H1 (cell line): ENCODE measurements at regions not wholly inside any gene's neighbourhood (a gene's known extent, or its start where the extent isn't known, plus 50 kb on each side); places are given as distances from the start of the nearest gene placed in this dataset.

Experiments
- BCL11A ChIP-seq, 2 experiments: IDR thresholded peaks; one replicate each; pipeline ENCODE4 v1.6.1; 2011; ENCODE audit warnings: low read depth in 2 of 2, low read length in 2 of 2, mild to moderate bottlenecking in 2 of 2
- CBX5 ChIP-seq: fragments of 300-800, 300-1000 bp; sonication (generic); IDR thresholded peaks from 2 replicates; pipeline ENCODE4 v1.7.1; 2016; ENCODE audit warnings: antibody characterized with exemption, low read length, low read depth
- CHD2 ChIP-seq: IDR thresholded peaks from 2 replicates; pipeline ENCODE4 v1.6.1; 2012; ENCODE audit warnings: low read length, improper control_type of control experiment
- CREB1 ChIP-seq: IDR thresholded peaks from 2 replicates; pipeline ENCODE4 v1.6.1; 2012; ENCODE audit warnings: inconsistent platforms
- EP300 ChIP-seq, 2 experiments: IDR thresholded peaks; 1 replicate in 1 of 2; 2 replicates in 1 of 2; pipeline ENCODE4 v1.6.1; 2011 to 2012; ENCODE audit warnings: low read depth in 2 of 2, low read length in 2 of 2, mild to moderate bottlenecking in 2 of 2, borderline replicate concordance in 1 of 2, inconsistent platforms in 1 of 2, moderate library complexity in 1 of 2
- GABPA ChIP-seq: IDR thresholded peaks from 2 replicates; pipeline ENCODE4 v1.6.1; 2011; ENCODE audit warnings: mild to moderate bottlenecking, low read length, moderate library complexity, borderline replicate concordance; ENCODE audit not compliant: insufficient read depth
- HDAC2 ChIP-seq, 2 experiments: fragments of 300-600 bp in 1 of 2; sonication (generic) in 1 of 2; IDR thresholded peaks; 2 replicates each; pipeline ENCODE4 v1.6.1; 2011 to 2012; ENCODE audit warnings: low read depth in 2 of 2, low read length in 2 of 2, mild to moderate bottlenecking in 2 of 2, moderate library complexity in 2 of 2, borderline replicate concordance in 1 of 2, inconsistent platforms in 1 of 2
- JUN ChIP-seq: IDR thresholded peaks from 2 replicates; pipeline ENCODE4 v1.6.1; 2011; ENCODE audit warnings: low read depth, mild to moderate bottlenecking, improper control_type of control experiment, low read length
- JUND ChIP-seq: IDR thresholded peaks from 2 replicates; pipeline ENCODE4 v1.6.1; 2011; ENCODE audit warnings: mild to moderate bottlenecking, improper control_type of control experiment, low read length
- KDM4A ChIP-seq: IDR thresholded peaks from one replicate; pipeline ENCODE4 v1.7.1; 2012; ENCODE audit warnings: low read depth, mild to moderate bottlenecking, moderate library complexity, low read length, inconsistent platforms; ENCODE audit not compliant: severe bottlenecking
- NANOG ChIP-seq: IDR thresholded peaks from 2 replicates; pipeline ENCODE4 v1.6.1; 2011; ENCODE audit warnings: low read length, low read depth, mild to moderate bottlenecking, inconsistent platforms; ENCODE audit not compliant: insufficient read depth, poor library complexity, severe bottlenecking
- NRF1 ChIP-seq: IDR thresholded peaks from 2 replicates; pipeline ENCODE4 v1.6.1; 2011; ENCODE audit warnings: mild to moderate bottlenecking, low read depth, low read length, improper control_type of control experiment
- POLR2AphosphoS5 ChIP-seq: IDR thresholded peaks from 2 replicates; pipeline ENCODE4 v1.6.1; 2011; ENCODE audit warnings: low read depth, low read length
- POU5F1 ChIP-seq: IDR thresholded peaks from 2 replicates; pipeline ENCODE4 v1.6.1; 2011; ENCODE audit warnings: low read depth, mild to moderate bottlenecking, low read length, moderate library complexity
- RAD21 ChIP-seq, 2 experiments: IDR thresholded peaks in 1 of 2; conservative IDR thresholded peaks in 1 of 2; 2 replicates each; pipeline ENCODE4 v1.6.1; 2011; ENCODE audit warnings: low read depth in 2 of 2, low read length in 2 of 2, improper control_type of control experiment in 1 of 2, inconsistent platforms in 1 of 2, mild to moderate bottlenecking in 1 of 2, moderate library complexity in 1 of 2
- RNF2 ChIP-seq: fragments of 200-900, 300-1000 bp; sonication (generic); IDR thresholded peaks from 2 replicates; pipeline ENCODE4 v1.7.1; 2016; ENCODE audit warnings: borderline replicate concordance, low read depth, mild to moderate bottlenecking, antibody characterized with exemption, low read length; ENCODE audit not compliant: poor library complexity, severe bottlenecking; ENCODE audit errors: missing control alignments
- RXRA ChIP-seq: IDR thresholded peaks from 2 replicates; pipeline ENCODE4 v1.6.1; 2011; ENCODE audit warnings: low read depth, mild to moderate bottlenecking, low read length, moderate library complexity; ENCODE audit not compliant: insufficient read depth
- SP1 ChIP-seq: IDR thresholded peaks from 2 replicates; pipeline ENCODE4 v1.6.1; 2011; ENCODE audit warnings: low read depth, low read length
- TCF12 ChIP-seq: IDR thresholded peaks from 2 replicates; pipeline ENCODE4 v1.6.1; 2011; ENCODE audit warnings: low read depth, mild to moderate bottlenecking, low read length
- YY1 ChIP-seq: IDR thresholded peaks from 2 replicates; pipeline ENCODE4 v1.6.1; 2011; ENCODE audit warnings: low read depth, mild to moderate bottlenecking, low read length
- ZNF274 ChIP-seq: IDR thresholded peaks from 2 replicates; pipeline ENCODE4 v1.7.0; 2012; ENCODE audit warnings: low read length, borderline replicate concordance; ENCODE audit errors: extremely low read depth

DNA sequence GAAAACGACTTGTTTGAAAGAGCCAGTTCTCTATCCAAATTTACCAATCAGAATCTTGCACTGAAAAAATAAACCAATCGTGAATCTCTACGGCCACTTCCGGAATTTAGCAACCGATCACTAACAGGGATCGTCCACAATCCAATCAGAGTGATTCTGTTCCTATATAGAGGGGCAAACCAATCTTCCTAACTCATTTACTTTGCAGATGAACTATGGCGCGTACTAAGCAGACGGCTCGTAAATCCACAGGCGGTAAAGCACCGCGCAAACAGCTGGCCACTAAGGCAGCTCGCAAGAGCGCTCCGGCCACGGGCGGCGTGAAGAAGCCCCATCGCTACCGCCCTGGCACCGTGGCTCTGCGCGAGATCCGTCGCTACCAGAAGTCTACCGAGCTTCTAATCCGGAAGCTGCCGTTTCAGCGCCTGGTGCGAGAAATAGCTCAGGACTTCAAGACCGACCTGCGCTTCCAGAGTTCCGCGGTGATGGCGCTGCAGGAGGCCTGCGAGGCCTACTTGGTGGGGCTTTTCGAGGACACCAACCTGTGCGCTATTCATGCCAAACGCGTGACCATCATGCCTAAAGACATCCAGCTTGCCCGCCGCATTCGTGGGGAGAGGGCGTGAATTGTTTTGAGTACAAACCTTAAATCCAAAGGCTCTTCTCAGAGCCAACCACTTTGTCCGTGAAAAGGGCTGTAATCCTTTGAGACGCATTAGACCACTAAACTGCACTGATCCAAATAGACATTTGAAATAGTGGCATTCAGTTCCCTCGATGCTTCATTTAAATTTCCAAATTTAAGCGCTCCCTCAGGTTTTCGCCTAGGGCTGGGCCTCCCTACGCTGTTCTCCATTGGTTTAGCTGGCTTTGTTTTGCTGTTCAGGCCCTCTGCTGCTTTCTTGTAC, 138.0 kb downstream of the HFE start (continued):
- TF ChIP-seq ZNF274 (no peak), JUN (no peak), BCL11A (IDR thresholded peaks at IDR 0.05; ENCODE audit: low read depth in 2 of 2, low read length in 2 of 2) (no peak), POU5F1 (0 out of 2 replicates have a peak, but pooled peaks have one; percentile 1), CHD2 (no peak; the same call in 1 of the 2 replicates), POLR2AphosphoS5 (peak; percentile 97), RNF2 (no peak), HDAC2 (IDR thresholded peaks at IDR 0.05; ENCODE audit: borderline replicate concordance in 1 of 2, low read depth in 2 of 2, low read length in 2 of 2) (no peak), EP300 (IDR thresholded peaks at IDR 0.05; ENCODE audit: borderline replicate concordance in 1 of 2, low read depth in 2 of 2, low read length in 2 of 2) (peak in 1 of 2 experiments; percentile 36; a peak in 1 of 3 replicates), SP1 (peak; percentile 92), CREB1 (no peak; the same call in 1 of the 2 replicates), TCF12 (0 out of 2 replicates have a peak, but pooled peaks have one; percentile 9), YY1 (0 out of 2 replicates have a peak, but pooled peaks have one; percentile 3), RAD21 (IDR thresholded peaks at IDR 0.05 in 1 of 2, conservative IDR thresholded peaks at IDR 0.05 in 1 of 2; ENCODE audit: low read depth in 2 of 2, low read length in 2 of 2) (peak in 1 of 2 experiments; percentile 4; a peak in 1 of 4 replicates), KDM4A (peak; percentile 51), GABPA (no peak), RXRA (no peak), JUND (no peak), CBX5 (no peak), NRF1 (no peak), NANOG (peak; percentile 7)
